HG03039 (cell line): ENCODE measurements at regions not wholly inside any gene's neighbourhood (a gene's known extent, or its start where the extent isn't known, plus 50 kb on each side); places are given as distances from the start of the nearest gene placed in this dataset.

Experiments used
- ATAC-seq: cut with Tn5 transposase; IDR thresholded peaks from one replicate; pipeline ENCODE4 v1.9.1; 2021; ENCODE audit warnings: mild to moderate bottlenecking, moderate library complexity; ENCODE audit not compliant: unreplicated experiment

DNA sequence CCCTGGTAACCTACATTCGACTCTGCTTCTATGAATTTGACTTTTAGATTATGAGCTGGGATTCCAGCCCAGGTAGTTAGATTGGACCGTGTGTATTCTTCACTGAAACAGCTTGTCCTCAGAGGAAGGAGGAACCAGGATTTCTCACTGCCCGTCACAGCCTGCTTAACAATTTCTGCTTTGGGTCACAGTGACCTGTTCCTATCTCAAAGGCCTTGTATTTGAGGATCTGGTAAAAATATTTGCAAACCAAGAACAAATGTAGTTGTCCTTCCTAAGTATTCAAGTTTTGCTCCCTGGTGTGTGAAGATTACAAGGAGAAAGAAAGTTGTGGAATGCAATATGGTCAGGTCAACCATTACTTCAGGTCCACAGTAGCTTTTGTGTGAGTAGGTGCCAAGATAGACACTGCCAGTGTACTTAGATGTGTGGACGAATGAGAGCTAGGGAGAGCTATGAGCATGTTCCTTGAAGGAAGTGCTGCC, 55.1 kb downstream of the KIF4B start:
- no peak for ATAC-seq

DNA sequence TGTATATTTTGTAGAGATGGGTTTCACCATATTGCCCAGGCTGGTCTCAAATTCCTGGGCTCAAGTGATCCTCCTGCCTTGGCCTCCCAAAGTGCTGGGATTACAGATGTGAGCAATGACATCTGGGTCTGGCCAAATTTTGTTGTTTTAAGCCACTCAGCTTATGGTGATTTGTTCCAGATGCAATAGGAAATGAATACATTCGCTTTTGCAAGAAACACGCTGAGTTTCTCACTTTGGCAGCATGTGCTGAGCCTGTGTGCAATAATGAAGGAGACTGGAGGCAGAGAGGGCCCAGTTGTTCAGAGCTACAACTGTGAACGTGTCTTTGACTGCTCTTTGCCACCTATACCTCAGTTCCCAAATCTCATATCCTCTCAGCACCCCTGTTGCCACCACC, 56.4 kb downstream of the KIF4B start:
- ATAC-seq, result no peak

DNA sequence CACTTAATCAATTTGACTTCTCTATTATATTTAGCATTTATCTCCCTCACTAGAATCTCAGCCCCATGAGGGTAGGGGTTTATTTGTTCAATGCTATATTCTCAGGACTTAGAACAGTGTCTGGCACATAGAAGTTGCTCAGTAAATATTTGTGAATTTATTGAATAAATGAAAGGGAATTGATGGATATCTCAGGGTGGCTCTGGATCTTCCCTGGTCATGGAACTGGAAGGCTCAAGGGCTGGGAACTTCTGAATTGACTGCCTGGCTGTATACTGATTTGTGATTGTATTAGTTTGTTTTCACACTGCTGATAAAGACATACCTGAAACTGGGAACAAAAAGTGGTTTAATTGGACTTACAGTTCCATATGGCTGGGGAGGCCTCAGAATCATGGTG, 57.2 kb downstream of the KIF4B start:
- ATAC-seq, result no peak

DNA sequence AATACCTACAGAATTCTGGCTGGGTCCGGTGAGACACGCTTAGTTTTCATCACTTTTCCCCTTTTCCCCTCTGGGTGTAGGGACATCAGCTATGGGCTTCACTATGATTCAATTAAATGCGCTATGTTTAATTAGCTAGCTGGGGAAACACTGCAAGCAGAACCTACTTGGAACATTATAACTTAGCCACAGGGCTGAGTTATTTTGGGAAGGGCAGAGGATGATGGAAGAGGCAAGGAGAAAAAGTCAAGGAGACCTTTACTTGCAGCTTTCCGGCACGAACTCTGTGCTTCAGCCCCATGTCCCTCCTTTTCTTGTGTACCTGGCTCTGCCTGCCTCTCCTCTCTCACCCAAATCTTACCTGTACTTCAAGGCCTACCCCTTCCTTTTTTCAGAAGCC, 62.8 kb downstream of the KIF4B start:
- ATAC-seq, result no peak

DNA sequence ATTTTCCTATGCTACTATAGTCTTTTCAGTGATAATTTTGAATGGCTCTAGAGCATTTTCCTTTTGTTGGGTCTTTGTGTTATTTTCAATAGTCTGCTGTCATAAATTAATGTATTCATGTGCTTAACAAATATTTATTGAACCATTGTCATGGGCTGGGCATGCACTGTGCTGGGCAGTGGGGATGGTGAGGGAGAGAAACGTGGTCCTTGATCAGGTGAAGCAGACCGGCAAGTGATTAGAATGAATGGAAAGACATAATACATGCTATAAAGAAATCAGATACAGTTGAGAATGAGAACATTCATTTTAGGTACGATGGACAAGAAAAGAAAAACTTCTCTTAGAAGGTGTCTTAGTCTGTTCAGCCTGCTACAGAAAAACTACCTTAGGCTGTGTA, 66.1 kb downstream of the KIF4B start:
- ATAC-seq, result no peak

DNA sequence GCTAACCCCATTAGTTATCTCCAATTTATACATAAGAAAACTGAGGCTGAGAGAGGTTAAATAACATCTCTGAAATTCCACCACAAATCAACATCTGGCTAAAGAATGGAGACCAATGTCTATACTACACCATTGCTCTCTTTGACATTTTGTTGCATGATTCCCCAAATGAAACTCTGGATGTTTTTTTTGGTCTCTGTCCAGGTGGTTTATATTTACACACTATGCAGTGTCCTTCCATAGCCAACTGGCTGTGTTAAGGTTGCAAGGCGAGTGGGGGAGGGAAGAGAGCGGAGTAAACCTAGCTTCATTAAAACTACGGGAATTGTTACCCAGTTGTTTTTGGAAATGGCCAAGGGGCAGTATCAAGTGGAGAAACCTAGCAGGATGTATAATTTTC, 67.2 kb downstream of the KIF4B start:
- no peak for ATAC-seq

DNA sequence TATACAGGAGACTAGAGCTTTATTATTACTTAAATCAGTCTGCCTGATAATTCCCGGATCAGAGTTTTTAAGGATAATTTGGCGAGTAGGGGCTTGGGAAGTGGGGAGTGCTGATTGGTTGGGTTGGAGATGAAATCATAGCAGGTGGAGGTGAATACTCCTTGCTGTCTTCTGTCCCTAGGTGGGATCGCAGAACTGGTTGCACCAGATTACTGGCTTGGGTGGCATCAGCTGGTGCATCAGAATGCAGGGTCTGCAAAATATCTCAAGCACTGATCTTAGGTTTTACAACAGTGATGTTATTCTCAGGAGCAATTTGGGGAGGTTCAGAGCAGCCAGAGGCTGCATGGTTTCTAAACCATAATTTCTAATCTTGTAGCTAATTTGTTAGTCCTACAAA, 68.1 kb downstream of the KIF4B start:
- ATAC-seq, result no peak

DNA sequence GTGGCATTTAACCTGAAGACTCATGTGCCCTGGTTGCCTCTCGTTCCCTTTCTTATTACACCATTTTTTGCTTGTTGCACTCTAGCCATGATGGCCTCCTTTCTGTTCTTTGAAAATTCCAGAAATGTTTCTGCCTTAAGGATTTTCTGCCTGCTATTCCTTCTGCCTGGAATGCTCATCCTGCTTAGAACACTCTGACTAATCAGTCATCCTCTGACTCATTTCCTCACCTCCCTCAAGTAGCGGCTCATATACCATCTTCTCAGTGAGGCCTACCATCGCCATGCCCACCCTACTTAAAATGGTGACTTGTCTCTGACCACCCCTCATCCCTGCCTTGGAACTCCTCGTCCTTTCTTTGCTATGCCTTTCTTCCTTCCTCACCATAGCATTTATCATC, 68.8 kb downstream of the KIF4B start:
- ATAC-seq, result no peak

DNA sequence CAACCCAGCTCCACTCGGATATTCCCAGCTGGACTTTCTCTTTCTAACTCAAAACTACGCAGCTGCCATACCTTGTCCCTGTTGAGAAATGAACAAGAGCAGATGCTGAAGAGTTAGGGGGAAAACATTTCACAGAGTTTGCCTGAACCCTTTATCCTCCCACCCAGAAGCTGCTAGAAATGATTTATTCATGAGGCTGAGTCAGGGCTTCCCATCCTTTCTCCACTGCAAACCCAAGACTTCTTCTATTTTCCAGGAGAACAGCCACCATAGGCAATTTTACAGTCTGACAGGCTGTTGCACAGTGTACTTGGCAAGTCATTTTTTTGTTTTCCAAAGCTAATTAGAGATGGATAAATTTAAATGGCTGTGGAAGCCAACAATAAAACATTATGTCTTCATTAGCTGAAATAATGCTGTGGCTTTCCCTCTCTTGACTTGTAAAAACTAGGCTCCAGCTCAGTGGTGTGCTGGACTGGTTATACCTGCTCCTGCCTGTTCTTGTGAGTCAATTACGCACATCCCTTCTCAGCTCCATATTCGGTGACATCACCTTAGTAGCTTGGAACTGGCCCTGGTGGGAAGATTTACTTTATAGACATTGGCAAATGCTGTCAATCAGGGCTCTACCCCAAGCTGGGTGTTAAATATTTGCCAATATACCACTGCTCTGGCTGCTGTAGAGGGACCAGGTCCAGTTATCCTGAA, 71.9 kb downstream of the KIF4B start:
- no peak for ATAC-seq

DNA sequence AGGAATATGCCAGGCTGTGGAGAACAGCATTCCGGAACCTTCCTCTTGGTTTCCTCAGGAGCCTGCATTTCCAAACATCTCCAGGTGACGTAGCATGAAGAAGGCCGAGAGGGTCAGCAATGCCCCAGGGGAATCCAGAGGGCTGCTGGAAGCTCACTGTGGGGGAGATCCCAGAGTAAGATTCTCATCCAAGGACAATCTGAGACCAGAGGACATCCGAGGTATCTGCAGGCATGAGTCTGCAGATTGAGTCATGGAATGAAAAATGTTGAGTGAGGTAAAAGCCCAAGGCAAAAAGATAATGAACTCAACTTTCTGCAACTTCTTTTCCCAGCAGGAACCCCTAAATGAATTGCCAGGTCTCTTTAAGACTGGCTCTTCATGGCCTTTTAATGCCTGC, 73.5 kb downstream of the KIF4B start:
- no peak for ATAC-seq

DNA sequence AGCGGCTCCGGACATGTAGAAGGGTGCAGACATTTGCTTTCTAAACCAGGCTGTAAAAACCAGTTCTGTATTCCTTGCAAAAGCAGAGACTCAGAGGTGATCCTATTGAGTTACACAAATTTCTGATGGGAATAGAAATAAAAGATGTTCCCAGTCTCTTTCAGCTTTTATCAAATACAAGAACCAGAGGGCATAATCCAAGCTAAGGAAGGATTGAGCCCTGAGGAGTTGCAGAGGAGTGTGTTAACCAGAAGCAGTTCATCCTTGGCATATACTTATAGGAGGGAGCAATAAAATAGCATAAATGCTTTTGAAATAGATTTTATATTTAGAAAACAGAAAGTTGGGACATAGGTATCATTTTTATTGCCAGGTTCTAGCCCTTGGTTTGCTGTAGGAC, 75.3 kb downstream of the KIF4B start:
- no peak for ATAC-seq

DNA sequence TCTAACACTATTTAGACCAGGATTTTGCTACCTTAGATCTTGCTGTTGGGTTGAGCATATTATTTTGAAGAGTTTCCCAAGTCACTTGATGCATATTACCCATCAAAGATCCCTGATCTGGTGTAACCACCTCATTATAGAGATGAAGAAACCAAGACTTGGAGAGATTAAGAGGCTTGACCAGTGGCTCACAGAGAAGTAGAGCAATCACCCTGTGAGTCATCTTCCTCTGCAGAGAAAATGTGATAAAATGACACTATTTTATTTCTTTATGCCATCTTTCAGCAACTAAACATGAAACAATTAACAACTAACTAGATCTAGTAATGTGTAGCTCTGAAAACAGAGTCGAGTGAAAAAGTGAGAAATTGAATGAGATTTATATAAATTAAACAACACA, 76.1 kb downstream of the KIF4B start:
- ATAC-seq, result no peak

DNA sequence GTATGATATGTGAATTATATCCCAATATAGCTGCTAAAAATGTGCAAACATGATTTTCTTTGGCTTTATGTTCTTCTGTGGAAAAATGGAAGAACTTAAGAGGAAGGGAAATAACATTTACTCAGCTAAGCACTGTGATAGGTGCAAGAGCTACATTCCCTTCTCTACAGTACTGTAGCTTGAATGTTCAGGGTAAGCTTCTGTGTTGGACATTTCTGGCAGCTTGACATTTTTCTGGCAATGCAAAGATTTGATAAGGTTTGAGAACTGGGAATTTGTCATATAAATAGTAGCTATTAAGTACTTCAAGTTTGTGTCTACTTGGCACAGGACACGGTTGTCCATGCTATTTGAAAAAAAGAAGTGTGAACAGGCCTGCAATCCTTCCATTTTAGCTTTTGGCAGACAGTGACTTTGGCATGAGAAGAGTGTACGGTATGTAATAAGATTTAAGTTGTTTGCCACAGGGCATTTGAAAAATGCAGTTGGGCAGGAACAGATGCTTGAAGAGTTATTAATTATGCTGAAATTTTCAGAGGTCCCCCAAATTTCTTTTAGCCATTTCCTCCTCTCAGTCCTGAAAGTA, 77.6 kb downstream of the KIF4B start:
- no peak for ATAC-seq

DNA sequence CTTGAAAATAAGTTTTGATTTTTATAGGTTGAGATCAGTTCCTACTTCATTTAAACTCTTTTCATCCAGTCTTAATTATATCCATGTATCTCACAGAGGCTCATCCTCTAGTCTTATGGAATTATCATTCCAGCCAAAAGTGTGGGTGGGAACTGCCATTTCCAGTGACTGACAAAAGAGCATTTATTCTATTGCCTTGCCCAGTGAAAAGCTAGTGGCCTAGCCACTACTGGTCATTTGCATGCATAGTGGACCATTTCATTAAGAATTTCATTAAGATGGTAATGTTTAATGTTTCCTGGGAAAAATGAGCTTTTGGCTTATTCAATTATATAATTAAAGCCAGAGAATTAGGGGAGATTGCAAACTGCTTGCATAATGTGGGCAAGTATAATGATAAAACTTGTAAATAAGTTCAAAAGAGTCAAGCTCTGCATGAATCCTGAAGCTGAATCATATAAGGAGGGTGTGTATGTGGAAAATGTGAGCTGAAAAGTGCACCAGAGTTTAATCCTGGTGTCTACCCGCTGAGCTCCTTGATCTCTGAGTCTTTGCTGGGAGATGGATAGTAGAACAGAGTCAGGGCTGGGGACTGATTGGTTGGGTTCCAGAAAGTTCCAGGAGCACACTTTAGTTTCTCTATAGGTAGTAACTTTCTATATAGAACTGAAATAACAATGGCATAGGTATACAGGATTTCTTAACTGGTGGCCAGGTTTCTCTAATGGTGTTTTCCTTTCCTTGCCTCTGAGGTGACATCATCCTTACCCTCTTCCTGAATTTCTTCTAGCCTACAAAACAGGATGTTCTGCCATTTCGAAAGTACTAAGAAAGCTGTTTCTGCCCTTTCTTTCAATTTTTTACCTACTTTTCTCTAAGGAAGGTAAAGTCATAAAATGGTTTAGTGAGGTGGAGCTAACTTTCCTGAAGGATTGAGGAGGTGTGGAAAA, 78.5 kb downstream of the KIF4B start:
- ATAC-seq, result no peak

DNA sequence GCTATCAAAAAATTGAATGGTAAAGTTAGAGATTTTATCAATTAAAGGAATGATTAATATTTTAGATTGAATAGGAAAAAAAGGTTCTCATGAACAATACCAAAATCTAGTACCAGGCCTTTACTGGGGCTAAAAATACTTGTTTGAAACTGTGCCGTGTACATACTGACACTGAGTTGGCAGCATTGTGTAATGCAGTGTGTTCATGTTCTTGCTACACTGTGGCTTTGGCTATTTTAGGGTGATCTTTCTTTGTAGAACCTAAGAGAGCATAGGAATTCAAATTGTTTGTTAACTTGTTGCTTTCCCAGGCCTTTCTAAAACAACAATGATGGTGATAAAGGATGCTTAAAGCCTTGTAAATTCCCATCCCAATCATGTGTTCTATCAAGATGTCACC, 80.9 kb downstream of the KIF4B start:
- ATAC-seq, result no peak

DNA sequence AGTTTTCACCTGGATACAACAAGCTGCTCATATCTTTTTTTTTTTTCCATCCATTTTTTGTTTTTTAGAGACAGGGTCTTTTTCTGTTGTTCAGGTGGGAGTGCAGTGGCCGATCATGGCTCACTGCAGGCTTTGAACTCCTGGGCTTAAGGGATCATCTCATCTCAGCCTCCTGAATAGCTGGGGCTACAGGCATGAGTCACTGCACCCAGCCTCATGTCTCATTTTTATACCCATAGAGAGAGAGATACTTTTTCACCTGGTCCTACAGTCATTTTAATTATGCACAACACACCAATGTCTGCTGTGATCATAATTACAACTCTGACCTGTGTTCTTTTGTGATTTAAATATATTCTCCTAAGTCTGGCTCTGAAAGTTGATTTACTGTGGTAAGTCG, 84.4 kb downstream of the KIF4B start:
- ATAC-seq, result no peak

DNA sequence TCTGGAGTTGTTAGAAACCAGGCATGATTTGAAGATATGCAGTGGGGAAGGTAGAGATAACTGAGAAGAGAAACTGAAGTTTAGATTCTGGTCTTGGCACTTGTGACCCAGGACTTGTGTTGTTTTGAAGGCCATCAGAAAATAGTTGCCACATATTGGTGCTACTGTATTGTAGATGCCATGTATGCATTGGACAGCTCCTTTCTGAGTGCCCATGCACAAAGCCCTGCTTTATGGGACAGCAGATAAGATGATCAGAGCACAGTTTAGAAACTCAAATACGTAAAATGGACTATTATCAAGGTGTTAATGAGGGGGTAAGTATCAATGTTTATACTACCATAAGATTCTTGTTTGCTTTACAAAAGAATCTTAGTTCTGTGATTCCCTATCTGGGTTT, 84.9 kb downstream of the KIF4B start:
- no peak for ATAC-seq

DNA sequence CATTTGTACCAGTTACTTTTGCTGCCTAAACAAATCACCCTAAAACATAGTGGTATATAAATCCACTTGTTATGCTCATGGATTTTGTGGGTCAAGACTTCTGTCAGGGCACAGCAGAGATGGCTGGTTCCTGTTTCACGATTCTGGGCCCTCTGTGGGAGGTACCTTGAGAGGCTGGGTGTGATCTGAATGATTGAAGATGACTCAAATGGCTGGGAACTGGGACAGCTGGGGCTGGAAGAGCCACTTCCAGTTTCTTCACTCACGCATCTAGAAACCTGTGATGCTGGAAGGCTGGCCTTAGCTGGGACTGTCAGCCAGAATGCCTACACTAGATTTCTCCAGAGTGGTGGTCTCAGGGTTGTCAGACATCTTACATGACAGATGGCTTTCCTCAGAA, 88.1 kb downstream of the KIF4B start:
- no peak for ATAC-seq

DNA sequence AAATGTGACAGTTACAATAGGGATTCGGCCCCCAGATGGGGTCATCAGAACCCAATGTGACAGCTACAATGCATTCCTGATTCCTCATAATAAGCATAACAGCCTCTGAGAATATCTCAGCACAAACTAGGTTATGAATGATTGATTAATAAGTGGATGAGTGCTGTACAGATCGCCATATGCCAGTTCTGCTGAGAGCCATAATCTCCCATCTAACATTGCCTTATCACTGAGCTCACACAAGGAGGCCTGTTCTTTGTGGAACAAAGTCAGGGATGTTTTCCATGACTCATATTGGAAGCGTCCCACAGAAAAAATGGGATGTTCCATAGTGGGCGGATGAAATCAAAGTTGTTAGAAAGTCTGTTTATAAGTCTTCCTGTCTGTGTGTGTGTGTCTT, 89.6 kb downstream of the KIF4B start:
- no peak for ATAC-seq

DNA sequence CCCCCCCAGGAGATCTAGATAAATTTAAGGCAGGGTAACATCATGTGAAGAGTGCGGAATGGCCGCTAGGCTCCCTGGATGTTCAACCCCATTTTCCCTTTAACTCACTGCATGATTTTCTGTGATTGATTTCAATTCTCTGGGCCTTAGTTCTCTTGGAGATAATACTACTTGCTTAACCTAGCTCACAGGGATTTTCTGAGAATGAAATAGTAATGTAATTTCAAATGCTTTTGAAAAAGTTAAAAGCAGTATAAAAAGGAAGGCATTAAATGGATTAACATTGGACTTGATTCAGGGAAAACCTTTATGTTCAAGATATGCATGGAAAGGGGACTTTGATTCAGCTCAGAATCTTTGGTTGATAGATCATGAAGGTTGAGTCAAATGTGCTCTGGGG, 90.9 kb downstream of the KIF4B start:
- ATAC-seq, result no peak

DNA sequence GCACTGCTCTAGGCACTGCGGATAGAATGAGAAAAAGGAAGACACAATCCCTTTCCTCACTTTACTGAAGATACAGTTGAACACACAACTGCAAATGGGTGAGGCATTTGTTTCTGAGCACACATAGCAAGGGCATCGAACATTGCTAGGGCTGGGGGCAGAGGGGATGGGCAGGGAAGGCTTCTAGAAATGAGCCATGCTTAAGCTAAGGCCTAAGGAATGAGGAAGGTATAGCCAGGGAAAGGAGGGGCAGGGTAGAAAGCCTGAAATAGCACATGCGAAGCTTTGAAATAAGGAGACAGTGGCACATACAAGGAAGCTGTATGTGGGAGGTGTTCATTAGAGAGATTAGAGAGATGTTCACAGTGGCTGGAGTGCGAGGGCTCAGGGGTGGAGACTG, 92.7 kb downstream of the KIF4B start:
- ATAC-seq, result no peak

DNA sequence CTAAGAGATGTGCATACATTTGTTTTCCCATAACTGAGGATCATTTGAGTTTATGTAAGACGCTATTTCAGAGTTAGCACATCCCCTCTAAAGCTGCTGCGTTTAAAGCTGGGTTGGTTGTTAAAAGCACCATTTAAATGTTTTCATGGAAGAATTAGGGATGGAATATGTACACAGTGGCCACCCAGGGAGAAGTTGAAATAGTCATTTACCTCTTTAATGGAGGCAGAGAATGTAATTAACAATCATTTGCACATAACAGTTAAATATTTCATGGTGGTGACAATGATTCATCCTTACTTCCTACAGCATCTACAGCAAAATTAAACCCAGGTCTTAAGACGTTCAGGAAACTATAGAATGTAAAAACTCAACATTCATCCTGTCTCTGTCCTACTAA, 100.3 kb downstream of the KIF4B start:
- ATAC-seq, result no peak
